Ramos (cell line): ENCODE measurements at regions not wholly inside any gene's neighbourhood (a gene's known extent, or its start where the extent isn't known, plus 50 kb on each side); places are given as distances from the start of the nearest gene placed in this dataset.

Experiments
- in situ Hi-C: fragments of 300-500 bp; cut with MboI; formaldehyde crosslinking; loops from one replicate; pipeline ENCODE4 v1.14.3; 2022; ENCODE audit warnings: low sequenced_read_pairs; ENCODE audit not compliant: unreplicated experiment

DNA sequence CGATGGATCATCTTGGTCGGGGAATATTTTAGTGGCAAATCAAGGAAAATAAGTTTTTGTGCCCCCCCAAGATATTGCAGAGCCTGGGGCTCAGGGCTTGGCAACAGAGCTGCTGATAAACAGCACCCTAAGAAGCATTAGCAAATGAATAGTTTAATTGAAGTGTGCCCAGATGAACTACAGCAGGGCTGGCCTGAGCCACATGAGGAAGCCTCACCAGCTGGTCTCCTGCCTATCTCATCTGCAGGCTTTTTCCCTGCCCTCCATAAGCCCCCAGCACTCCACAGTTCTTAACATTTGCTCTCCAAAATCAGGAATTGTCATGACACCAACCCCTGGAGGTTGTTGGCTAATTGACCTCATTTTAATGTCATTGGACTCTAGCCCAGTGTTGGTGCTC is 480.2 kb downstream of the HS3ST3B1 start:
- in situ Hi-C loops = loop anchor here (25.0 kb wide), 1 partner anchor 94 kb away; no protein-coding TSS in a partner anchor

DNA sequence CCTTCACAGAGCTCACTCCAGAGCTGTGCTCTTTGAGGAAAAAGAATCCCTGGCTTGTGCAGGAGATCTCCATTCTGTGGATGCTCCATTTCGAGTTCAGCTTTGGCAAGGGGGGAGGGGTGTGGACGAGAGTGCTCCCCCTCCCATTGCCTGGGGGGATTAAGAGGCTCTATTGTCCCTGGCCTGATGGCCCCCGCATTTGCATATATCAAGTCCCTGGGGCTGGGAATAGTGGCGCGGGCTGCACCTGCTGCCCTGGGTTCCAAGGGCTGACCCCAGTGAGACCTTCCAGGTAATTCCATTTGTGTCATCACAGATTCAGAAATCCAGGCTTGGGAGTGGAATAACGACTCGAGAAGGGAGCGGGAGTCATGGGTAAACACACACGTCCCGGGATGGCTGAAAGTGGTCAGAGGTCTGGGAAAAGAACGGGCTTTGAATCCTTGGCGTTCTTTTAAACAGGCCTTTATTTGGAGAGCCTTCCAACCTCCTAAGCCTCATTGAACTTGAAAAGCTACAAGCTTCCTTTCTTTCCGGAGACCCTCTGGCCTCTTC is 479.3 kb downstream of the HS3ST3B1 start:
- in situ Hi-C loops = loop anchor here (25.0 kb wide), 1 partner anchor 93 kb away; no protein-coding TSS in a partner anchor

DNA sequence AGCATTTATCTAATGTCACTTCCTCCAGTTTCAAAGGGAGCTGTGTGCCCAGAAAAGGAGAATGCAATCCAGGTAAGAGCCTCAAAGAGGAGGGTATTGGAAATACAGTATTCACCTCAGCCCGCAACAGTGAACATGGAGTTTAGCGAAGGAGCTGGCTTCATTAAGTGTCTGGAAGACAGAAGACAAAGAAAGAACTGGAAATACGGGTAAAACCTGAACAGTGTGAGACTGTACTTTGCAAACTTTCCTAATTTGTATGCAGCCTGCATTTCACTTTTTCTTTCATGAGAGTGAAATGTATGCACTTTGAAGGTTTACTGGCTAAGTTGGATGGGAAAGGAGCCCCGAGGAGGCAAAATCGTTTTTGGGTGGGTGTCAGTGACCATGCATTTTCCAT is 478.4 kb downstream of the HS3ST3B1 start:
- in situ Hi-C loops = loop anchor here (25.0 kb wide), 1 partner anchor 92 kb away; no protein-coding TSS in a partner anchor

DNA sequence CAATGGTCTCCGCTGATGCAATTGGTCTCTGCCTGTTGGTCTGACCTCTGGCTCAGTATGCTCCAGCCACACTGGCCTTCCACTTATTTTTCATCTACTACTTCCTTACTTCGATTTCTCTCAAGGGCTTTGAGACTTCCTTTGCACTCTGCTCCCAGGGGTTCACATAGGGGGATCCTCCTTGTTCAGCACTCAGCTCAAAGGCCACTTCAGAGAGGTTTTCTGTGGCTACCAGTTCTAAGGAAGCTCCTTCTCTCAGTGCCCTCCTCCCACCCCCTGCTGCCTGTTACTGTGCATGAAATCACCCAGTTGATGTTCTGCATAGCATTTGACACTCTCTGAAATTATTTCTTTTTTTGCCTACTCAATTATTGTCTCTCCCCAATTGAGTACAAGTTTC is 476.4 kb downstream of the HS3ST3B1 start:
- in situ Hi-C loops = loop anchor here (25.0 kb wide), 1 partner anchor 90 kb away; no protein-coding TSS in a partner anchor

- in situ Hi-C loops = loop anchor here (25.0 kb wide), 1 partner anchor 89 kb away; no protein-coding TSS in a partner anchor
These were observed 475.9 kb downstream of the HS3ST3B1 start for GRCh38 chr17:14776791-14777190.

- in situ Hi-C loops = loop anchor here (25.0 kb wide), 1 partner anchor 89 kb away; no protein-coding TSS in a partner anchor
These were observed 475.0 kb downstream of the HS3ST3B1 start for GRCh38 chr17:14775731-14776492.

DNA sequence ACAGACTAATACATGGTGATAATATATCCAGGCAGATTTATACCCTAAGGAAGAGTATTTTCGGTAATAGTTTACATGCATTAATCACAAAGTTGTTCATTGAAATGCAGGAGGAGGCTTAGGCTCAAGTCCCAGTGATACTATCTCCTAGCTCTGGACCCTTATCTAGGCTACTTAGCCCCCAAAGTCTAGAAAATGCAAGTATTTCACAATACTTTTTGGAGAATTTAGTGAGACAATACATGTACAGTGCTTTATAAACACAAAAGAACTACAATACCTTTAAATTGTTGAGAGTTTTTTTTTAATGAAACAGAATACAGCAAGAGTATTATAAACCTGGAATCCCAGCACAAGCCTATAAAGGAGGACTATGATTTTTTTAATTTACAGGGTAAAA is 473.9 kb downstream of the HS3ST3B1 start:
- in situ Hi-C loops = loop anchor here (25.0 kb wide), 1 partner anchor 87 kb away; no protein-coding TSS in a partner anchor

- in situ Hi-C loops = no loop called here
These were observed 471.9 kb downstream of the HS3ST3B1 start for GRCh38 chr17:14772776-14773175.

DNA sequence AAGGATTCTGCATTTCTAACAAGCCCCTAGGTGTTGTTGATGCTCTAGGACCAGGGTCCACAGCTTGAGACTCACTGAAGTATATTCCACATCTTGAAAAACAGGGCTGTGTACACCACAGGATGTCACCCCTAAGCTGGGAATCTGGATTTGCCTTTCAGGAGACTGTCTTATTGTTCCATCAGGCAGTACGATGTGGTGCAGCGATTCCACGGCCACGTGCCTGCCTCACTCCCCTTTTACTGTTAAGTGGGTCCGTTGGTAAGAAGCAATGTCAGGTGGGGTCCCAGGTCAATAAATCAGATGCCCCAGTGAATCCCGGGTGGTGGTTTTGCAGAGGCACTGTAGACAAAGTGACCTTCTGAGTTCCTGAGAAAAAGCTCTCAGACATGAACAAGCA is 470.7 kb downstream of the HS3ST3B1 start:
- in situ Hi-C loops = no loop called here

- in situ Hi-C loops = no loop called here
These were observed 468.0 kb downstream of the HS3ST3B1 start for GRCh38 chr17:14768923-14769322.

- in situ Hi-C loops = no loop called here
These were observed 462.0 kb downstream of the HS3ST3B1 start for GRCh38 chr17:14762736-14763479.

DNA sequence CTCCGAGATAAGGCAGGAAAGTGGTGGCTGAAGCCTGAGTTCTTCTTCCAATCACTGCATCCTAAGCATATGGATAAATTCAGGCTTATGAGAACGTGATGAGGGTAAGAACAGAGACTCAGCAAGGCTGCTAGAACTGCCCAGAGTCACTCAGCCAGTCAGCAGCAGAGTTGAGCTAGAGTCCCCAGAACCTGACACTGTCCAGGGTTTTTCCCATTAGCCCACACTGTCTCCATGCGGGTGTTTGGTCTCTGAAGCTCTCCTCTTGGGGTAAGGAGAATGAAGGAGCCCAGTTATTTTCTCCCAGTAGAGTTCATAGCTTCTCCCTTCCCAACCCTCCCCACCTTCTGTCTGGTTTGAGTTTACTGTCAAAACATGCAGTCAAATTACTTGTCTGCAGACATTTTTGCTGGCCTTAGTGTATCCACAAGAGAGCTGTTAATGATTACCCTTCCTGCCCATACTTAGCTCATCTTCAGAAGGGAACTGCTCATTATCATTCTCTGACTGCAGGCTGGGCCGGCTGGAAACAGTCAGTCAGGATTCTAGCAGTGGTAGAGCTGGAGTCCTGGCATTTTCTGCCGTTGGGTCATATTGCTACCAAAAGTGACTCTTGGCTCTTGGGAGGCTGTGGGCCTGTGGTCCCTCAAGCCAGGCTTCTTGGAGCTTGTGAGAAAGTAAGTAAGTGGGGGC is 460.0 kb downstream of the HS3ST3B1 start:
- in situ Hi-C loops = no loop called here

DNA sequence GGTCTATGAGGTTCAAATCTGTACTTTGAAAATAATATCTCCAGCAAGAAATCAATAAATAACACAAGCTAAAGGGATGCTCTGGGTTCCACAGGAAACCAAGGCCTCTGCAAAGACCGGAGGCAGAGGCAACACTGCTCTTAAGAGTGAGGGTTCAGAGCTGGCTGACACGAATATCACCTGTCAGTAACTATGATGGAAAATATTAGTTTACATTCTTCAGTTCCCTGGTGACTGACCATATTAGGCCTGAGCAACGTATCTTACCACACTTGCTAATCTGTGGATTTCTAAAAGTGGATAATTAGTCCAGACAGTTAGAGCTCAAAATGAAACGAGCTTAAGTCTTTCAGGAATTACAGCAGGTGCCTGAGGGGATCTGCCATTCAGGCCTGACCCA is 459.3 kb downstream of the HS3ST3B1 start:
- in situ Hi-C loops = no loop called here

GRCh38 chr17:14759325-14759724 is 458.4 kb downstream of the HS3ST3B1 start:
- in situ Hi-C loops = no loop called here

DNA sequence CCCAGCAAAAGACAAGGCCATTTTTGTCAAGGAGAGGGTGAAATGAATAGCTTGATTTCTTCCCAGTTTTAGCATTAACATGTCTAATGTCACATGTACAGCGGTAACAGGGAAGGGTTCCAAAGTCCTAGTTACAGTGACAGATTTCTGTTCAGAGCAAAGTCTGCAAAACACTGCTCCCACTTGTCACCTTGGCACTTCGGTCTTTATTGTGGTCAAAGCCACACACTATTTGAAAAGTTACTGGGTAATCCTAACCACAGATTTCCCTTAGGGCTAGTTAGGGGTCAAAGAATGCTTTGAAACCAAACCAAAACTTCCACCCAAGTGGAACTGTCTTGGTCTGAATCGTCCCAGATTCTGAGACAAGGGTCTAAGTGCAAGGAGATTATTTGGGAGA is 455.6 kb downstream of the HS3ST3B1 start:
- in situ Hi-C loops = no loop called here

DNA sequence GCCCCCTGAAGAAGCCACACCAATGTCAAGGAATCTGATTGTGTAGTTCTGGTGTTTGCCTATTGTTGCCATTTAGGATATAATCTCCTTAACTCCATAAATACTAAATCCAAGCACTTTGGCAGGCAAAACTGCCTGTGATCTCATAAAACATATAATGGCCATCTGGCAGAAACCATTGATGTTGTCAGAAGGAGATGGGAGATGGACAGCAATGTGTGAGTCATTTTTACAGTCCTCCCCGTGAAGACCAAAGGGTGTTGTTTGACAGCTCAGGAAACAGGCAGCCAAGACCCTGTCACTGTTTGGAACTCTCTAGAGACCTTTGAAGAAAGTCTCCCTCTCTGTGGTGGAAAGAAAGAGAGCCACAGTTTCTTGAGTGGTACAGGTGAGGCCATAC is 454.1 kb downstream of the HS3ST3B1 start:
- in situ Hi-C loops = no loop called here

GRCh38 chr17:14753383-14753782 is 452.5 kb downstream of the HS3ST3B1 start:
- in situ Hi-C loops = no loop called here

- in situ Hi-C loops = no loop called here
These were observed 451.1 kb downstream of the HS3ST3B1 start for GRCh38 chr17:14752011-14752410.

DNA sequence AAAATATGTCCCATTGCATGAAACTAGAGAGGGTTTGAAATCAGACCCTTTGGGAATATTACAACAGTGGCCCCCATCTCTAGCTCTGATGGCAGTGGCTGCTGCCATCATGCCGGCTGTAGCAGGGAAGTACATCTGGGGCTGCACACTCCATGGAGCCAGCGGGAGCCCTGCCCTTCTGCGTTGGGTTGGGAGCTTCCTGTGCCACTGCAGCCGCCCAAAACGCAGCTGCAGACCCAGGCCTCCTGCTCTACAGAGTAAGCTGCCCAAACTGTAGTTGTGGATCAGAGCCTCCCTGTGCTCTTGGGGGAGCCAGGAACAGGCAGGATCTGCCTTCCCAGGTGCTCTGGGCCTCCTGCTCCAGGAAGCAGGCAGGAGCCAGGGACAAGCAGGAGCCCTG is 450.0 kb downstream of the HS3ST3B1 start:
- in situ Hi-C loops = no loop called here

- in situ Hi-C loops = no loop called here
These were observed 448.4 kb downstream of the HS3ST3B1 start for GRCh38 chr17:14749269-14749668.
